Erythroblast (primary cell): ENCODE measurements at regions not wholly inside any gene's neighbourhood (a gene's known extent, or its start where the extent isn't known, plus 50 kb on each side); places are given as distances from the start of the nearest gene placed in this dataset.

Experiments used
- GATA1 ChIP-seq: IDR thresholded peaks from 2 replicates; pipeline ENCODE4 v1.6.1; 2011; ENCODE audit warnings: low read depth, mild to moderate bottlenecking, control low read depth, low read length, moderate library complexity
- POLR2A ChIP-seq: IDR thresholded peaks from 2 replicates; pipeline ENCODE4 v1.6.1; 2011; ENCODE audit warnings: mild to moderate bottlenecking, low read length

DNA sequence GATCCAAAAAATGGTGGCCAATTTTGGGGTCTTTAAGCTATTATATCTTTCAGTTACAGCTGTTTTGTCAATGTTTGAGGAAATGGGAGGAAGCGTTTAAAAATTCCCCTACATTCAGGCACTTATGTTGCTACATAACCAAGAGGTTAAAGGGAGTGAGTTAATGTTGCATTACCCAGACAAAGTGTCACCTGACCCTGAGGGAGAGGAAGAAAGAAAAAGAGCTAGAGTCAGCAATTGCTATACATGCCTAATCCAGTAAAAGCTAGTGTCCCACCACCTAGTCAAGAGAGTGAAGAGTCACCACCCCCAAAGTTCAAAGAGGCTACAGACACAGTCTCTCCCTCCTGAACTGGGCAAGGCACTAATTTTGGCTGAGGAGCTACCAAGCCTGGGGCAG, 69.5 kb upstream of the ZNF92 start:
- TF ChIP-seq POLR2A = no peak
- TF ChIP-seq GATA1 = no peak
